OCI-LY7 (cell line): ENCODE measurements at regions not wholly inside any gene's neighbourhood (a gene's known extent, or its start where the extent isn't known, plus 50 kb on each side); places are given as distances from the start of the nearest gene placed in this dataset.

Experiments used
- CTCF ChIP-seq: fragments of 200-600 bp; sonication (generic); conservative IDR thresholded peaks from 2 replicates; pipeline ENCODE4 v1.5.1; 2014; ENCODE audit warnings: mild to moderate bottlenecking, antibody characterized with exemption, low read length, moderate library complexity, mixed read lengths
- EZH2phosphoT487 ChIP-seq: fragments of 200-600 bp; sonication (generic); IDR thresholded peaks from 2 replicates; pipeline ENCODE4 v1.6.1; 2018; ENCODE audit warnings: low read depth, borderline replicate concordance, mild to moderate bottlenecking, mixed run types, antibody characterized with exemption, low read length, moderate library complexity, mixed read lengths

- TF ChIP-seq CTCF (no peak), EZH2phosphoT487 (no peak)
Measured at GRCh38 chr2:8146132-8147005, 535.5 kb upstream of the ID2 start.
